Spleen (tissue), 11 donors: ENCODE measurements at regions not wholly inside any gene's neighbourhood (a gene's known extent, or its start where the extent isn't known, plus 50 kb on each side); places are given as distances from the start of the nearest gene placed in this dataset.

Source experiments
- DNase-seq: peaks from one replicate; pipeline ENCODE4 v3.0.0-alpha.2; 2020
- H3K27ac ChIP-seq, 8 donors: fragments of 200-600 bp; sonication (generic) in 7 of 8; 1 replicate in 4 of 8; 2 replicates in 4 of 8; pipeline versions ENCODE4 v1.5.0 to v1.8.0; 2016 to 2021; ENCODE audit warnings: inconsistent platforms in 4 of 8, mild to moderate bottlenecking in 4 of 8, moderate library complexity in 1 of 8
- H3K27me3 ChIP-seq, 7 donors: fragments of 200-600 bp; sonication (generic) in 6 of 7; replicated peaks in 1 of 7; 1 replicate in 4 of 7; 2 replicates in 3 of 7; pipeline versions ENCODE4 v1.5.0 to v1.8.0; 2016 to 2021; ENCODE audit warnings: inconsistent platforms in 3 of 7, mild to moderate bottlenecking in 1 of 7
- H3K36me3 ChIP-seq, 6 donors: fragments of 200-600 bp; sonication (generic) in 5 of 6; 1 replicate in 4 of 6; 2 replicates in 2 of 6; pipeline versions ENCODE4 v1.5.0 to v1.8.0; 2016 to 2021; ENCODE audit warnings: inconsistent platforms in 2 of 6
- H3K4me1 ChIP-seq, 6 donors: fragments of 200-600 bp; sonication (generic) in 5 of 6; 1 replicate in 3 of 6; 2 replicates in 3 of 6; pipeline versions ENCODE4 v1.5.0 to v1.8.0; 2016 to 2021; ENCODE audit warnings: inconsistent platforms in 3 of 6
- H3K4me3 ChIP-seq, 8 donors: fragments of 200-600 bp; sonication (generic) in 7 of 8; 1 replicate in 4 of 8; 2 replicates in 4 of 8; pipeline versions ENCODE4 v1.5.0 to v1.8.0; 2016 to 2021; ENCODE audit warnings: inconsistent platforms in 4 of 8, mild to moderate bottlenecking in 4 of 8, moderate library complexity in 2 of 8
- H3K9me3 ChIP-seq, 8 donors: fragments of 200-600 bp; sonication (generic) in 7 of 8; 1 replicate in 4 of 8; 2 replicates in 4 of 8; pipeline versions ENCODE4 v1.5.0 to v1.8.0; 2016 to 2021; ENCODE audit warnings: inconsistent platforms in 4 of 8
- POLR2A ChIP-seq, 3 donors: fragments of 450-650 bp; IDR thresholded peaks; one replicate each; pipeline ENCODE4 v1.5.1; 2017; ENCODE audit warnings: antibody characterized with exemption in 3 of 3, mild to moderate bottlenecking in 1 of 3
- POLR2AphosphoS5 ChIP-seq, 3 donors: sonication (generic); formaldehyde crosslinking; IDR thresholded peaks; one replicate each; pipeline ENCODE4 v1.5.1; 2017; ENCODE audit warnings: antibody characterized with exemption in 3 of 3
- WGBS, 5 donors: extraction: QIAGEN DNeasy Blood & Tissue Kit in 3 of 5; methylation state at CpG; one replicate each; pipeline versions ENCODE4 v1.1.5 to v1.1.7; 2013 to 2018; 5-methylcytosine and 5-hydroxymethylcytosine counted together
- intact Hi-C: fragments of 100-400 bp; cut with DNase I; formaldehyde crosslinking; loops from one replicate; pipeline ENCODE4 v1.15.0; 2023; ENCODE audit warnings: low total_unique reads
- TF ChIP-seq, protein P1 (sequence below), 11 experiments: fragments of 200-600 bp in 7 of 11; fragments of 450-650 bp in 4 of 11; sonication (generic) in 4 of 11; IDR thresholded peaks in 8 of 11; conservative IDR thresholded peaks in 3 of 11; 1 replicate in 7 of 11; 2 replicates in 4 of 11; pipeline versions ENCODE4 v1.4.0 to v1.8.0; 2016 to 2021; ENCODE audit warnings: antibody characterized with exemption in 11 of 11, inconsistent platforms in 4 of 11, mild to moderate bottlenecking in 1 of 11
- donor health status: healthy with polysubstance abuse.
- donor health status: DM: no; HTN: no; CAD: no; lungs with moderate emphysema.
- donor health status: DM: no; HTN: no; CAD: no.
- donor health status: Bipolar disorder and iron deficiency.
- donor health status: healthy.
- donor health status: DM: no; HTN: no; CAD: no.
- donor health status: DM: yes; HTN: yes; CAD: no.

GRCh38 chr5:34488984-34489383, 167.1 kb upstream of the RAI14 start:
- H3K36me3 ChIP-seq = no peaks in the 10 kb centered on the region
- peaks cover 0 to 3% (median 0%) of the 10 kb centered on the region in 7 donors for H3K27me3 ChIP-seq
- peaks cover 0 to 12% (median 5%) of the 10 kb centered on the region in 6 donors for H3K4me1 ChIP-seq
- no peak for TF ChIP-seq POLR2AphosphoS5 (IDR thresholded peaks at IDR 0.05)
- TF ChIP-seq, protein P1, sequence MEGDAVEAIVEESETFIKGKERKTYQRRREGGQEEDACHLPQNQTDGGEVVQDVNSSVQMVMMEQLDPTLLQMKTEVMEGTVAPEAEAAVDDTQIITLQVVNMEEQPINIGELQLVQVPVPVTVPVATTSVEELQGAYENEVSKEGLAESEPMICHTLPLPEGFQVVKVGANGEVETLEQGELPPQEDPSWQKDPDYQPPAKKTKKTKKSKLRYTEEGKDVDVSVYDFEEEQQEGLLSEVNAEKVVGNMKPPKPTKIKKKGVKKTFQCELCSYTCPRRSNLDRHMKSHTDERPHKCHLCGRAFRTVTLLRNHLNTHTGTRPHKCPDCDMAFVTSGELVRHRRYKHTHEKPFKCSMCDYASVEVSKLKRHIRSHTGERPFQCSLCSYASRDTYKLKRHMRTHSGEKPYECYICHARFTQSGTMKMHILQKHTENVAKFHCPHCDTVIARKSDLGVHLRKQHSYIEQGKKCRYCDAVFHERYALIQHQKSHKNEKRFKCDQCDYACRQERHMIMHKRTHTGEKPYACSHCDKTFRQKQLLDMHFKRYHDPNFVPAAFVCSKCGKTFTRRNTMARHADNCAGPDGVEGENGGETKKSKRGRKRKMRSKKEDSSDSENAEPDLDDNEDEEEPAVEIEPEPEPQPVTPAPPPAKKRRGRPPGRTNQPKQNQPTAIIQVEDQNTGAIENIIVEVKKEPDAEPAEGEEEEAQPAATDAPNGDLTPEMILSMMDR (IDR thresholded peaks at IDR 0.05 in 8 of 11, conservative IDR thresholded peaks at IDR 0.05 in 3 of 11) = no peak
- no peak for TF ChIP-seq POLR2A (IDR thresholded peaks at IDR 0.05)
- H3K9me3 ChIP-seq = peaks cover 0 to 6% (median 0%) of the 10 kb centered on the region in 8 donors
- intact Hi-C loops = loop anchor here (10.0 kb wide), 1 partner anchor 406 kb away; no protein-coding TSS in a partner anchor
- H3K4me3 ChIP-seq = no peak overlapping the region
- H3K27ac ChIP-seq = no peak overlapping the region
- no peak for DNase-seq
- WGBS, 5 donors = 42 to 76% (median 69%) methylated on average over 3 to 4 of the region's 4 CpGs

DNA sequence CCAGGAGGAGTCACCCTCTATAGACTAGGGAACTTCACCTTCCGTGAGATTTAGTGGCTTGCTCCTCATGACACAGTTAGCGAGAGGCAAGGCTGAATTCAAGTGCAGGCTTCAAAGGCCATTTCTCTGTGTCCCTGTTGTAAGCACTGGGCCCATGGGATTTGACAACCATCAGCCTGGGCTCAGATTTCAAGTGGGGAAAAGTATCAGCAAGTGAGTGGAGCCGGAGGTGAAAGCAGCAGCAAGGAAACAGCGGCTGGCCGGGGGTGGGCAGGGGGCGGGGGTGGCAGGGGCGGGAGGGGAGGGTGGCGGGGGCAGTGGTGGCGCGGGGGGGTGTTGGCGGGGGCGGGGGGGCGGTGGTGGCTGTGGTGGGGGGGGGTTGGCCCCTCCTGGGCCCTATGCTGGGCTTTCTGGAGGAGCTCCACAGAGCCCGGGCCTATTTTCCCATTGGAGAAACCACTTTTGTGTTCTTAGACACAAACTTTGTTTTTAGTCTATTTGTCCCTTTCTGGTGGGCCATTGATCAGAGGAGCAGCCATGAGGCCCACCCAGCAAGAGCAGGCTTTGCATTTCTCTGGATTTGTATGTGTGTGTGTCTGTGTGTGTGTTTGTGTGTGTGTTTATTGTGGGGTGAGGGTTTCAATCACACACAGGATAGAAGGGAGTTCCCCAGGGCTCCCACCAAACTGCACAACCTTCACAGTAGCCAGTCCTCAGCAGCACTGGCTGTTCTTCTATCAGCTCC, 165.4 kb upstream of the RAI14 start:
- no peak for DNase-seq
- H3K9me3 ChIP-seq = peaks cover 0 to 6% (median 0%) of the 10 kb centered on the region in 8 donors
- TF ChIP-seq, protein P1 (IDR thresholded peaks at IDR 0.05 in 8 of 11, conservative IDR thresholded peaks at IDR 0.05 in 3 of 11) = no peak
- TF ChIP-seq POLR2AphosphoS5 (IDR thresholded peaks at IDR 0.05) = no peak
- H3K27ac ChIP-seq = no peak overlapping the region
- WGBS, 5 donors = 45 to 73% (median 53%) methylated on average over 6 to 13 of the region's 14 CpGs
- H3K4me3 ChIP-seq = no peak overlapping the region
- intact Hi-C loops = no loop called here
- no peaks in the 10 kb centered on the region for H3K36me3 ChIP-seq
- peaks cover 0 to 1% (median 0%) of the 10 kb centered on the region in 7 donors for H3K27me3 ChIP-seq
- peaks cover 0 to 12% (median 5%) of the 10 kb centered on the region in 6 donors for H3K4me1 ChIP-seq

GRCh38 chr5:34491251-34491620, 164.9 kb upstream of the RAI14 start:
- intact Hi-C loops = no loop called here
- DNase-seq = no peak
- no peaks in the 10 kb centered on the region for H3K36me3 ChIP-seq
- H3K4me1 ChIP-seq = peaks cover 0 to 9% (median 3%) of the 10 kb centered on the region in 6 donors
- 76 to 89% (median 82%) methylated on average over 6 of the region's 6 CpGs for WGBS, 5 donors
- TF ChIP-seq POLR2AphosphoS5 (IDR thresholded peaks at IDR 0.05) (no peak), POLR2A (IDR thresholded peaks at IDR 0.05) (no peak)
- TF ChIP-seq, protein P1 (IDR thresholded peaks at IDR 0.05 in 8 of 11, conservative IDR thresholded peaks at IDR 0.05 in 3 of 11) = no peak
- H3K4me3 ChIP-seq = no peak overlapping the region
- H3K27ac ChIP-seq = no peak overlapping the region
- peaks cover 0 to 6% (median 0%) of the 10 kb centered on the region in 8 donors for H3K9me3 ChIP-seq
- H3K27me3 ChIP-seq = no peaks in the 10 kb centered on the region

DNA sequence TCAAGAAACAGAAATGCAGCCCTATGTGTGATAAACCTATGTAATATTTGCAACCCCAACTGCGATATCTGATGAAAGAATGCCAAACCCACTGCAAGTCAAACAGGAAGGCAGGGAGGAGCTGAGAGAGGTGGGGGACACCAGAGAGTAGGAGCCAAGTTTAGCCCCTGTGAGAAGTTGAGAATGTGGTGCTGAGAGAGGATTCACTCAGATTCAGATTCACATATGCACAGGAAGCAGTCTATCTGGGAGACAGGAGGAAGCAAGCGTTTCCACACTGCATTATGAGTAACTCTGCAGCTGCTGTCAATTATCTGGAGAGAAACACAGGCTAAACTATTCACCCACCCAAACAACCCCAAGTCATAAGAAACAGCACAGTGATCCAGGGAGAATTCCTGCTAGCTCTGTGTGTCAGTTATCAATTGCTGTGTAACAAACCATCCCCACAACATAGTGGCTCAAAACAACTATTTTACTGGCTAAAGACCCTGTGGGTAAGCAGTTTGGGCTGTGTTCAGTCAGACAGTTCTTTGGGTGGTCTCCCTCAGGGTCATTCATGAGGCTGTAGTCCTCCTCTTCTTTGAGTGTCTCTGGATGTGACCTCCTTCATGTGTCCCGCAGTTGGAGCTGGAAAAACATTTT, 161.9 kb upstream of the RAI14 start:
- no peak for DNase-seq
- intact Hi-C loops = no loop called here
- H3K36me3 ChIP-seq = no peaks in the 10 kb centered on the region
- no peak overlapping the region for H3K27ac ChIP-seq
- no peak overlapping the region for H3K4me3 ChIP-seq
- peaks cover 0 to 6% (median 0%) of the 10 kb centered on the region in 8 donors for H3K9me3 ChIP-seq
- 45 to 58% (median 53%) methylated on average over 3 of the region's 3 CpGs for WGBS, 5 donors
- peaks cover 0 to 19% (median 10%) of the 10 kb centered on the region in 6 donors for H3K4me1 ChIP-seq
- TF ChIP-seq POLR2AphosphoS5 (IDR thresholded peaks at IDR 0.05) = no peak
- no peak for TF ChIP-seq POLR2A (IDR thresholded peaks at IDR 0.05)
- TF ChIP-seq, protein P1 (IDR thresholded peaks at IDR 0.05 in 8 of 11, conservative IDR thresholded peaks at IDR 0.05 in 3 of 11) = no peak
- H3K27me3 ChIP-seq = no peaks in the 10 kb centered on the region
